HEK293 (cell line): ENCODE measurements at regions not wholly inside any gene's neighbourhood (a gene's known extent, or its start where the extent isn't known, plus 50 kb on each side); places are given as distances from the start of the nearest gene placed in this dataset.

Experiments
- PRDM1 ChIP-seq: fragments of 450-650 bp; formaldehyde crosslinking; IDR thresholded peaks from 2 replicates; pipeline ENCODE4; 2016; ENCODE audit warnings: missing biosample characterization, missing genetic modification characterization
- ZBTB7A ChIP-seq: fragments of 450-650 bp; formaldehyde crosslinking; IDR thresholded peaks from 2 replicates; pipeline ENCODE4 v1.5.1; 2016; ENCODE audit warnings: low read depth, missing biosample characterization, missing genetic modification characterization
- ZNF169 ChIP-seq: fragments of 450-650 bp; formaldehyde crosslinking; IDR thresholded peaks from 2 replicates; pipeline ENCODE4 v1.5.1; 2016; ENCODE audit warnings: missing biosample characterization, missing genetic modification characterization
- ZNF174 ChIP-seq: fragments of 450-650 bp; formaldehyde crosslinking; IDR thresholded peaks from 2 replicates; pipeline ENCODE4 v1.5.0; 2017; ENCODE audit warnings: missing biosample characterization, mild to moderate bottlenecking, missing genetic modification characterization
- ZNF292 ChIP-seq: fragments of 450-650 bp; formaldehyde crosslinking; IDR thresholded peaks from 2 replicates; pipeline ENCODE4 v1.5.1; 2016; ENCODE audit warnings: low read depth, missing biosample characterization, missing genetic modification characterization, borderline replicate concordance
- ZNF549 ChIP-seq: fragments of 450-650 bp; IDR thresholded peaks from 2 replicates; pipeline ENCODE4 v1.5.1; 2018; ENCODE audit warnings: missing biosample characterization, missing genetic modification characterization, mild to moderate bottlenecking, inconsistent platforms, moderate library complexity
- TF ChIP-seq, protein P1 (sequence below): fragments of 450-650 bp; formaldehyde crosslinking; IDR thresholded peaks from 2 replicates; pipeline ENCODE4 v1.5.1; 2016; ENCODE audit warnings: missing biosample characterization, missing genetic modification characterization
- TF ChIP-seq, protein P2 (sequence below): fragments of 450-650 bp; formaldehyde crosslinking; IDR thresholded peaks from 2 replicates; pipeline ENCODE4 v1.5.1; 2016; ENCODE audit warnings: missing biosample characterization, missing genetic modification characterization

DNA sequence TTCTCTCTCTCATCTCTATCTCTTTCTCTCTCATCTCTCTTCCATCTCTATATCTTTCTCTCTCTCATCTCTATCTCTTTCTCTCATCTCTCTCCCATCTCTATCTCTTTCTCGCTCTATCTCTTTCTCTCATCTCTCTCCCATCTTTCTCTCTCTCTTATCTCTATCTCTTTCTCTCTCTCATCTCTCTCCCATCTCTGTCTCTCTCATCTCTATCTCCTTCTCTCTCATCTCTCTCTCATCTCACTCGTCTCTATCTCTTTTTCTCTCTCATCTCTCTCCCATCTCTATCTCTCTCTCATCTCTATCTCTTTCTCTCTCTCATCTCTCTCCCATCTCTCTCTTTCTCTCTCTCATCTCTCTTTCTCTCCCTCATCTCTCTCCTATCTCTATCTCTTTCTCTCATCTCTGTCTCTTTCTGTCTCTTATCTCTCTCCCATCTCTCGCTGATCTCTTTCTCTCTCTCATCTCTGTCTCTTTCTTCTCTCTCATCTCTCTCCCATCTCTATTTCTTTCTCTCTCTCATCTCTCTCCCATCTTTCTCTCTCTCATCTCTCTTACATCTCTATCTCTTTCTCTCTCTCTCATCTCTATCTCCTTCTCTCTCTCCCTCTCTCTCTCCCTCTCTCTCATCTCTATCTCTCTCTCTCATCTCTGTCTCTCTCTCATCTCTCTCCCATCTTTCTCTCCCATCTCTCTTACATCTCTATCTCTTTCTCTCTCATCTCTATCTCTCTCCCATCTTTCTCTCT is 388.7 kb downstream of the NPHP4 start:
- no peak for TF ChIP-seq ZNF174 (tag by site-specific recombination)
- TF ChIP-seq, protein P1, sequence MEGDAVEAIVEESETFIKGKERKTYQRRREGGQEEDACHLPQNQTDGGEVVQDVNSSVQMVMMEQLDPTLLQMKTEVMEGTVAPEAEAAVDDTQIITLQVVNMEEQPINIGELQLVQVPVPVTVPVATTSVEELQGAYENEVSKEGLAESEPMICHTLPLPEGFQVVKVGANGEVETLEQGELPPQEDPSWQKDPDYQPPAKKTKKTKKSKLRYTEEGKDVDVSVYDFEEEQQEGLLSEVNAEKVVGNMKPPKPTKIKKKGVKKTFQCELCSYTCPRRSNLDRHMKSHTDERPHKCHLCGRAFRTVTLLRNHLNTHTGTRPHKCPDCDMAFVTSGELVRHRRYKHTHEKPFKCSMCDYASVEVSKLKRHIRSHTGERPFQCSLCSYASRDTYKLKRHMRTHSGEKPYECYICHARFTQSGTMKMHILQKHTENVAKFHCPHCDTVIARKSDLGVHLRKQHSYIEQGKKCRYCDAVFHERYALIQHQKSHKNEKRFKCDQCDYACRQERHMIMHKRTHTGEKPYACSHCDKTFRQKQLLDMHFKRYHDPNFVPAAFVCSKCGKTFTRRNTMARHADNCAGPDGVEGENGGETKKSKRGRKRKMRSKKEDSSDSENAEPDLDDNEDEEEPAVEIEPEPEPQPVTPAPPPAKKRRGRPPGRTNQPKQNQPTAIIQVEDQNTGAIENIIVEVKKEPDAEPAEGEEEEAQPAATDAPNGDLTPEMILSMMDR: no peak
- TF ChIP-seq, protein P2, sequence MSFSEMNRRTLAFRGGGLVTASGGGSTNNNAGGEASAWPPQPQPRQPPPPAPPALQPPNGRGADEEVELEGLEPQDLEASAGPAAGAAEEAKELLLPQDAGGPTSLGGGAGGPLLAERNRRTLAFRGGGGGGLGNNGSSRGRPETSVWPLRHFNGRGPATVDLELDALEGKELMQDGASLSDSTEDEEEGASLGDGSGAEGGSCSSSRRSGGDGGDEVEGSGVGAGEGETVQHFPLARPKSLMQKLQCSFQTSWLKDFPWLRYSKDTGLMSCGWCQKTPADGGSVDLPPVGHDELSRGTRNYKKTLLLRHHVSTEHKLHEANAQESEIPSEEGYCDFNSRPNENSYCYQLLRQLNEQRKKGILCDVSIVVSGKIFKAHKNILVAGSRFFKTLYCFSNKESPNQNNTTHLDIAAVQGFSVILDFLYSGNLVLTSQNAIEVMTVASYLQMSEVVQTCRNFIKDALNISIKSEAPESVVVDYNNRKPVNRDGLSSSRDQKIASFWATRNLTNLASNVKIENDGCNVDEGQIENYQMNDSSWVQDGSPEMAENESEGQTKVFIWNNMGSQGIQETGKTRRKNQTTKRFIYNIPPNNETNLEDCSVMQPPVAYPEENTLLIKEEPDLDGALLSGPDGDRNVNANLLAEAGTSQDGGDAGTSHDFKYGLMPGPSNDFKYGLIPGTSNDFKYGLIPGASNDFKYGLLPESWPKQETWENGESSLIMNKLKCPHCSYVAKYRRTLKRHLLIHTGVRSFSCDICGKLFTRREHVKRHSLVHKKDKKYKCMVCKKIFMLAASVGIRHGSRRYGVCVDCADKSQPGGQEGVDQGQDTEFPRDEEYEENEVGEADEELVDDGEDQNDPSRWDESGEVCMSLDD (tag by site-specific recombination): no peak
- TF ChIP-seq ZNF292 (tag by site-specific recombination): no peak
- TF ChIP-seq ZNF549: no peak
- no peak for TF ChIP-seq ZBTB7A (tag by site-specific recombination)
- TF ChIP-seq ZNF169 (tag by site-specific recombination): no peak
- no peak for TF ChIP-seq PRDM1 (tag by site-specific recombination)
